ENCODE measurements at regions not wholly inside any gene's neighbourhood (a gene's known extent, or its start where the extent isn't known, plus 50 kb on each side); places are given as distances from the start of the nearest gene placed in this dataset.

- Histone ChIP-seq H2AFZ (ENCODE audit: low read depth, low read length, poor library complexity, severe bottlenecking) (no peak overlapping the region), H3K4me2 (ENCODE audit: low read length) (no peak overlapping the region), H3K27me3 (ENCODE audit: insufficient read depth, low read length) (peaks cover 12% of the 10 kb centered on the region; the same call in 1 of the 2 replicates), H3K27ac (ENCODE audit: low read depth, low read length) (no peak overlapping the region), H3K9ac (ENCODE audit: low read length) (no peak overlapping the region), H3K79me2 (ENCODE audit: insufficient read depth, low read length) (no peaks in the 10 kb centered on the region), H3K36me3 (ENCODE audit: control insufficient read depth in 1 of 2, insufficient read depth in 2 of 2, low read length in 2 of 2) (no peaks in the 10 kb centered on the region), H3K4me1 (ENCODE audit: control insufficient read depth in 1 of 2, insufficient read depth in 2 of 2, low read length in 2 of 2) (no peaks in the 10 kb centered on the region), H4K20me1 (ENCODE audit: insufficient read depth) (no peaks in the 10 kb centered on the region), H3K4me3 (replicated peaks in 1 of 2; ENCODE audit: low read depth in 1 of 2, low read length in 2 of 2) (no peak overlapping the region), H3K9me2 (ENCODE audit: insufficient read depth) (no peaks in the 10 kb centered on the region), H3K9me3 (ENCODE audit: control insufficient read depth in 1 of 2, insufficient read depth in 1 of 2, low read depth in 1 of 2, low read length in 2 of 2) (no peaks in the 10 kb centered on the region)
- intact Hi-C loops (cut with micrococcal nuclease), result no loop called here
- TF ChIP-seq ZNF274 (IDR thresholded peaks at IDR 0.05; ENCODE audit: low read depth, low read length) (no peak), ELF1 (IDR thresholded peaks at IDR 0.05; ENCODE audit: borderline replicate concordance, low read depth) (no peak), CBX3 (IDR thresholded peaks at IDR 0.05; ENCODE audit: low read depth) (no peak), ZFX (IDR thresholded peaks at IDR 0.05) (no peak), EZH2phosphoT487 (IDR thresholded peaks at IDR 0.05; ENCODE audit: borderline replicate concordance) (no peak), CTCF (IDR thresholded peaks at IDR 0.05 in 2 of 3, conservative IDR thresholded peaks at IDR 0.05 in 1 of 3; ENCODE audit: borderline replicate concordance in 1 of 3, insufficient read depth in 1 of 3, low read depth in 2 of 3, low read length in 2 of 3) (no peak), REST (IDR thresholded peaks at IDR 0.05; ENCODE audit: low read depth) (no peak), POLR2A (IDR thresholded peaks at IDR 0.05; ENCODE audit: borderline replicate concordance, extremely low read depth, insufficient read depth, insufficient read length) (no peak), FOSL1 (IDR thresholded peaks at IDR 0.05; ENCODE audit: low read depth) (no peak), RAD21 (IDR thresholded peaks at IDR 0.05; ENCODE audit: low read depth) (no peak), JUND (IDR thresholded peaks at IDR 0.05) (no peak)
- TF ChIP-seq, protein P1, sequence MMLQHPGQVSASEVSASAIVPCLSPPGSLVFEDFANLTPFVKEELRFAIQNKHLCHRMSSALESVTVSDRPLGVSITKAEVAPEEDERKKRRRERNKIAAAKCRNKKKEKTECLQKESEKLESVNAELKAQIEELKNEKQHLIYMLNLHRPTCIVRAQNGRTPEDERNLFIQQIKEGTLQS (IDR thresholded peaks at IDR 0.05), result no peak
- ATAC-seq (no peak), DNase-seq (ENCODE audit: low read depth, low spot score) (no peak)
- ChIA-PET CTCF (interaction anchor here (1.2 kb wide), 1 partner anchor 11 kb away, joined by 3 read pairs; no protein-coding TSS in a partner anchor), POLR2A (no interaction called here), RAD21 (ENCODE audit: low non-redundant PET in 1 of 2, low total read pairs in 2 of 2, uncharacterized antibody in 2 of 2, unreplicated experiment in 2 of 2) (no interaction called here)
- BruUV-seq (replicated peaks), result no TSS peak
These were observed 81.4 kb upstream of the PSMD7 start for GRCh38 chr16:74215249-74215648.
